HEK293T (cell line): ENCODE measurements at regions not wholly inside any gene's neighbourhood (a gene's known extent, or its start where the extent isn't known, plus 50 kb on each side); places are given as distances from the start of the nearest gene placed in this dataset.

Source experiments
- ARNT ChIP-seq: fragments of 450-650 bp; IDR thresholded peaks from 2 replicates; pipeline ENCODE4 v1.6.1; 2017; ENCODE audit warnings: mild to moderate bottlenecking
- BHLHE40 ChIP-seq: fragments of 450-650 bp; IDR thresholded peaks from 2 replicates; pipeline ENCODE4 v1.6.1; 2016; ENCODE audit warnings: mild to moderate bottlenecking, moderate library complexity, borderline replicate concordance
- FOXA1 ChIP-seq: fragments of 450-650 bp; IDR thresholded peaks from 2 replicates; pipeline ENCODE4 v1.6.1; 2016; ENCODE audit warnings: mild to moderate bottlenecking
- FOXK2 ChIP-seq: fragments of 450-650 bp; IDR thresholded peaks from 2 replicates; pipeline ENCODE4 v1.6.1; 2016; ENCODE audit warnings: mild to moderate bottlenecking
- FOXM1 ChIP-seq: fragments of 450-650 bp; IDR thresholded peaks from 2 replicates; pipeline ENCODE4 v1.6.1; 2017; ENCODE audit warnings: mild to moderate bottlenecking, borderline replicate concordance
- HDGF ChIP-seq: fragments of 450-650 bp; IDR thresholded peaks from 2 replicates; pipeline ENCODE4 v1.6.1; 2017; ENCODE audit warnings: antibody characterized with exemption, borderline replicate concordance
- L3MBTL2 ChIP-seq: fragments of 450-650 bp; conservative IDR thresholded peaks from 2 replicates; pipeline ENCODE4 v1.6.1; 2016; ENCODE audit warnings: mild to moderate bottlenecking
- SP1 ChIP-seq: fragments of 450-650 bp; IDR thresholded peaks from 2 replicates; pipeline ENCODE4 v1.6.1; 2017
- ZNF384 ChIP-seq: fragments of 450-650 bp; IDR thresholded peaks from 2 replicates; pipeline ENCODE4 v1.6.1; 2016

DNA sequence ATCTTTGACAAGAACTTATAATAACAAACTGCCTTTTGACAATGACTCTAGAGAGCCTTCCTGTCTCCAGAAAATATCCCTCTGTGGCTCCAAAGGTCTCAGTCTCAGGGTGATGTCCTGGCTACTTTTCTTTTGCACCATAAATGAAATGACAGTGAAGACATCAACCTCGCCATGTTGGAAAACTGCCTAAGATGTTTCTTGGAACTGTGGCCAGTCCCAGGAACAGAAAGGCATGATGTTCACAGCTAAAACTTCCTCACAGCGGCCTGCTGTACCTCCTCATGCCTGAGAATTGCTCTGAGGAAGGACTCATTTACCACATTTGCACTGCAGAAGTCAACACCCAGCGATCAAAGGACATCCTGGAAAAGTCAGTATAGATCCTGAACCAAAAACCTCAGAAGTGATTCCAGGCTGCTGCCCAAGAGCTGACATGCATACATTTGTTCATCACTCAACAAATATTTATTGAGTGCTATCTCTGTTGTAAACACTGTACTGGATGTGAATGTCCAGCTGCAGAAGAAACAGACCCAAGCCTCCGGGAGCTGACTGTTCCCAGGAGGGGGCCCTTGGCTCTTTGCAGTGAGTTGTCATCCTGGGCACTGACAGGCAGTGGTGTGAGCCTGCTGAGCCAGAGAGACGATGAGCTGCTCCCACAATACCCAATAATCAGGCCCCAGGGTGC lies 64.3 kb upstream of the ACSL3 start:
- TF ChIP-seq L3MBTL2: no peak
- TF ChIP-seq SP1: no peak
- TF ChIP-seq ZNF384: no peak
- TF ChIP-seq FOXM1: no peak
- no peak for TF ChIP-seq BHLHE40
- TF ChIP-seq FOXK2: no peak
- no peak for TF ChIP-seq ARNT
- no peak for TF ChIP-seq FOXA1
- no peak for TF ChIP-seq HDGF
